ENCODE measurements at regions not wholly inside any gene's neighbourhood (a gene's known extent, or its start where the extent isn't known, plus 50 kb on each side); places are given as distances from the start of the nearest gene placed in this dataset.
A peak's percentile ranks its signal among the peaks of the same experiment; 100 is the strongest.
"Not testable (repeated sequence)": the region's sequence is repeated elsewhere in the genome, so short reads cannot be mapped to it uniquely, and the experiment has no call there.

DNA sequence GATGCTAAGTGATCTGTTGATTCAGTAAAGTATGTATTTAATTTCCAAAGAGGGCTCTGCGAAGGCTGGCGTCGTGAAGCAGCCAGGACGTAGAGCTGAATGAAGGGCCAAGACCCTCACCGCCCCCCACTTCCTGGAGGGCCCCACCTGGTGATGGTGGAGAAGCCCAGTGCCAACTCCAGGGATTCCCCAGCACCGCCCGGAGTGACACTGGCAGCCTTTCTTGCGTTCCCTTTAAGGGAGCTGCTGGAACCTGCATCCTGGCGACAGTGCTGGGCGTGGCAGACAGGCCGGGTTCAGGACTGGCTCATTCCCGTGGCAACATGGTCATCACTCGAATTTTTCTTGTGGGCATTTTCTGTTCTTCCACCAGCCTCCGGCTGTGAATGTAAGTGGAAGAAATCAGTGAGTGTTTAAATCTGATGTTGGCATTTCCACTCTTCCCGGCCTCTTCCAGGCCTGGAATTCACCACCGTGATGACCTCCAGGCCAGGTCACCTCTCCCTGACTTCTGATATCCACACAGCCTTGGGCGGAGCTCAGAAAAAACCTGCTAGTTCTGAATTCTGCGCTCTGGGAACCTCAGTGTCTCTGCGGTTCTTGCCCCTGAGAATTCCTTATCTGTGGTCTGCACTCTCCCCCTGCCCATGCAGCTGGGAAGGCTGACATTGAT, 57.4 kb upstream of the DACT2 start:
- TF ChIP-seq, protein P1, sequence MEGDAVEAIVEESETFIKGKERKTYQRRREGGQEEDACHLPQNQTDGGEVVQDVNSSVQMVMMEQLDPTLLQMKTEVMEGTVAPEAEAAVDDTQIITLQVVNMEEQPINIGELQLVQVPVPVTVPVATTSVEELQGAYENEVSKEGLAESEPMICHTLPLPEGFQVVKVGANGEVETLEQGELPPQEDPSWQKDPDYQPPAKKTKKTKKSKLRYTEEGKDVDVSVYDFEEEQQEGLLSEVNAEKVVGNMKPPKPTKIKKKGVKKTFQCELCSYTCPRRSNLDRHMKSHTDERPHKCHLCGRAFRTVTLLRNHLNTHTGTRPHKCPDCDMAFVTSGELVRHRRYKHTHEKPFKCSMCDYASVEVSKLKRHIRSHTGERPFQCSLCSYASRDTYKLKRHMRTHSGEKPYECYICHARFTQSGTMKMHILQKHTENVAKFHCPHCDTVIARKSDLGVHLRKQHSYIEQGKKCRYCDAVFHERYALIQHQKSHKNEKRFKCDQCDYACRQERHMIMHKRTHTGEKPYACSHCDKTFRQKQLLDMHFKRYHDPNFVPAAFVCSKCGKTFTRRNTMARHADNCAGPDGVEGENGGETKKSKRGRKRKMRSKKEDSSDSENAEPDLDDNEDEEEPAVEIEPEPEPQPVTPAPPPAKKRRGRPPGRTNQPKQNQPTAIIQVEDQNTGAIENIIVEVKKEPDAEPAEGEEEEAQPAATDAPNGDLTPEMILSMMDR (IDR thresholded peaks at IDR 0.05): no peak
- no peak for DNase-seq (ENCODE audit: low spot score)
- Mint-ChIP-seq H3K4me1 (ENCODE audit: low read depth) (peaks cover 11% of the 10 kb centered on the region), H3K36me3 (ENCODE audit: low read depth) (no peaks in the 10 kb centered on the region), H3K27ac (ENCODE audit: unreplicated experiment) (no peak overlapping the region), H3K27me3 (ENCODE audit: low read depth) (peaks cover 12% of the 10 kb centered on the region), H3K9me3 (ENCODE audit: low read depth) (no peaks in the 10 kb centered on the region), H3K4me3 (ENCODE audit: unreplicated experiment) (peak overlapping the region; percentile 52)

DNA sequence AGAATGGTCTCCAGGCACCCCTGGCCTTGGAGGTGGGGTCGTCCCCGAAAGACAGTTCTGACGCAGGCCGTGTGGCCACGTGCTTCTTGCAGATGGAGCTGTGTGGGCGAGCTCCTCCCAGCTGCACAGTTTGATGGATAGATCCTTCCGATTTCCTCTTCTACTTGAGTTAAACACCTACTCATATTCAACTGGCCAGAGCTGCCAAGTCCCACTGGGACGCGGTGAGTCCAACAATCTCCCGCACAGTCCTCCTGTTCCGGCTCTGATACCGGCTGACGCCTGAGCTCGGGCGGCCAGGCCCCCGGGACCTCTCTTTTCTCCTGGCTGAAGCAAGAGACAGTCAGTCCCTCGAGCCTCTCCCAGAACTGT, 57.9 kb upstream of the DACT2 start:
- no peaks in the 10 kb centered on the region for H3K36me3 Mint-ChIP-seq (ENCODE audit: low read depth)
- H3K4me1 Mint-ChIP-seq (ENCODE audit: low read depth): peaks cover 11% of the 10 kb centered on the region
- H3K4me3 Mint-ChIP-seq (ENCODE audit: unreplicated experiment): peak overlapping the region; percentile 52
- peaks cover 12% of the 10 kb centered on the region for H3K27me3 Mint-ChIP-seq (ENCODE audit: low read depth)
- H3K27ac Mint-ChIP-seq (ENCODE audit: unreplicated experiment): peak overlapping the region; percentile 74
- H3K9me3 Mint-ChIP-seq (ENCODE audit: low read depth): no peaks in the 10 kb centered on the region
- DNase-seq (ENCODE audit: low spot score): no peak
- TF ChIP-seq, protein P1 (IDR thresholded peaks at IDR 0.05): no peak

DNA sequence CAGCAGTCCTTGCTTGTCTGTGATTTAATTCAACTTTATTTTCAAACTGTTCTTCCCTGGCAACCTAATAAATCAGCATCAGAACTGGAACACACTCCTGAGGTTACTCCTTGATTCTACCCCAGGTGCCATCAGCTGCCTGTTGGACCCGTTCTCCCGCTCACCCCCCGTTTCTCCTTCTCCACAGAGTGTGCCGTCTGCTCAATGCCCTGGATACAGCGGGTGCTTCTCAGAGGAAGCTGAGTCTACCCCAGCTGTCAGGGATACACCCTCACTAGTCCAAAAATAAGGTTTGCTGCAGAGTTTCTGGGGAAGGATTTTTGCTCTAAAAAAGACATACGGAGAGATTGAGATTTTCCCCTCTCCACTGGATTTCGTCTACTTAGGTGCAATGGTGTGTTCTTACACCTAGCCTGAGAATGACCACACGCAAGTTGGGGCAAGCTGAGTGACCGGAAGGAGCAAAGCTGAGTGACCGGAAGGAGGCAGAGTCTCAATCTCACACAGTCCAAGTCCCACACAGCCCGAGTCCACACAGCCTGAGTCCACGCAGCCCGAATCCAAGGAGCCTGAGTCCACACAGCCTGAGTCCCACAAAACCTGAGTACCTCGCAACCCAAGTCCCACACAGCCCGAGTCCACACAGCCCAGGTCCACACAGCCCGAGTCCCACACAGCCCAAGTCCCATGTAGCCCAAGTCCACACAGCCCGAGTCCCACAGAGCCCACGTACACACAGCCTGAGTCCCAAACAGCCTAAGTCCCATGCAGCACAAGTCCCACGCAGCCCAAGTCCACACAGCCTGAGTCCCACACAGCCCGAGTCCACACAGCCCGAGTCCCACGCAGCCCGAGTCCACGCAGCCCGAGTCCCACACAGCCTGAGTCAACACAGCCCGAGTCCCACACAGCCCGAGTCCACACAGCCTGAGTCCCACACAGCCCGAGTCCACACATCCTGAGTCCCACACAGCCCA, 58.6 kb upstream of the DACT2 start:
- peak overlapping the region; percentile 52 for H3K4me3 Mint-ChIP-seq (ENCODE audit: unreplicated experiment)
- no peaks in the 10 kb centered on the region for H3K9me3 Mint-ChIP-seq (ENCODE audit: low read depth)
- TF ChIP-seq, protein P1 (IDR thresholded peaks at IDR 0.05): no peak
- H3K27me3 Mint-ChIP-seq (ENCODE audit: low read depth): peaks cover 9% of the 10 kb centered on the region
- DNase-seq (ENCODE audit: low spot score): no peak
- no peaks in the 10 kb centered on the region for H3K36me3 Mint-ChIP-seq (ENCODE audit: low read depth)
- H3K27ac Mint-ChIP-seq (ENCODE audit: unreplicated experiment): no peak overlapping the region
- peaks cover 11% of the 10 kb centered on the region for H3K4me1 Mint-ChIP-seq (ENCODE audit: low read depth)

DNA sequence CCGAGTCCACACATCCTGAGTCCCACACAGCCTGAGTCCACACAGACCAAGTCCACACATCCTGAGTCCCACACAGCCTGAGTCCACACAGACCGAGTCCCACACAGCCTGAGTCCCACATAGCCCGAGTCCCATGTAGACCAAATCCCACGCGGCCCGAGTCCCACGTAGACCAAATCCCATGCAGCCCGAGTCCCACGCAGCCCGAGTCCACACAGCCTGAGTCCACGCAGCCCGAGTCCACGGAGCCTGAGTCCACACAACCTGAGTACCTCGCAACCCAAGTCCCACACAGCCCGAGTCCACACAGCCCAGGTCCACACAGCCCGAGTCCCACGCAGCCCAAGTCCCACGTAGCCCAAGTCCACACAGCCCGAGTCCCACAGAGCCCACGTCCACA, 60.0 kb upstream of the DACT2 start:
- H3K27me3 Mint-ChIP-seq (ENCODE audit: low read depth); H3K27ac Mint-ChIP-seq (ENCODE audit: unreplicated experiment); DNase-seq (ENCODE audit: low spot score); H3K9me3 Mint-ChIP-seq (ENCODE audit: low read depth); H3K36me3 Mint-ChIP-seq (ENCODE audit: low read depth); H3K4me3 Mint-ChIP-seq (ENCODE audit: unreplicated experiment): not testable (repeated sequence)
- peaks cover 21% of the 10 kb centered on the region for H3K4me1 Mint-ChIP-seq (ENCODE audit: low read depth)

DNA sequence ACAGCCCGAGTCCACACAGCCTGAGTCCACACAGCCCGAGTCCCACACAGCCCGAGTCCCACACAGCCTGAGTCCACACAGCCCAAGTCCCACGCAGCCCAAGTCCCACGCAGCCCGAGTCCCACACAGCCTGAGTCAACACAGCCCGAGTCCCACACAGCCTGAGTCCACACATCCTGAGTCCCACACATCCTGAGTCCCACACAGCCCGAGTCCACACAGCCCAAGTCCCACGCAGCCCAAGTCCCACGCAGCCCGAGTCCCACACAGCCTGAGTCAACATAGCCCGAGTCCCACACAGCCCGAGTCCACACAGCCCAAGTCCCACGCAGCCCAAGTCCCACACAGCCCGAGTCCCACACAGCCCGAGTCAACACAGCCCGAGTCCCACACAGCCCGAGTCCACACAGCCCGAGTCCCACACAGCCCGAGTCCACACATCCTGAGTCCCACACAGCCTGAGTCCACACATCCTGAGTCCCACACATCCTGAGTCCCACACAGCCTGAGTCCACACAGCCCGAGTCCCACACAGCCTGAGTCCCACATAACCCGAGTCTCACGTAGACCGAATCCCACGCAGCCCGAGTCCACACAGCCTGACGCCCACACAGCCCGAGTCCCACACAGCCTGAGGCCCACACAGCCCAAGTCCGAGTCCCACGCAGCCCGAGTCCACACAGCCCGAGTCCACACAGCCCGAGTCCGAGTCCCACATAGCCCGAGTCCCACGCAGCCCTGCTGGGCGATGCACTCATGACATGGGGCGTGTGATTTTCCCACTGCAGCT, 60.6 kb upstream of the SMOC2 start:
- not testable (repeated sequence) for H3K27ac Mint-ChIP-seq (ENCODE audit: unreplicated experiment); H3K36me3 Mint-ChIP-seq (ENCODE audit: low read depth); H3K4me3 Mint-ChIP-seq (ENCODE audit: unreplicated experiment); H3K9me3 Mint-ChIP-seq (ENCODE audit: low read depth); H3K27me3 Mint-ChIP-seq (ENCODE audit: low read depth)
- peak; percentile 82 for DNase-seq (ENCODE audit: low spot score)
- H3K4me1 Mint-ChIP-seq (ENCODE audit: low read depth): peaks cover 28% of the 10 kb centered on the region
